HG03103 (cell line): ENCODE measurements at regions not wholly inside any gene's neighbourhood (a gene's known extent, or its start where the extent isn't known, plus 50 kb on each side); places are given as distances from the start of the nearest gene placed in this dataset.
"Not testable (repeated sequence)": the region's sequence is repeated elsewhere in the genome, so short reads cannot be mapped to it uniquely, and the experiment has no call there.

Experiments
- ATAC-seq: cut with Tn5 transposase; IDR thresholded peaks from one replicate; pipeline ENCODE4 v1.9.1; 2021; ENCODE audit warnings: low read depth; ENCODE audit not compliant: unreplicated experiment

- no peak for ATAC-seq
These were observed 1950.2 kb upstream of the LRRTM1 start for GRCh38 chr2:82254728-82255127.

GRCh38 chr2:82246220-82246775 lies 1941.7 kb upstream of the LRRTM1 start:
- no peak for ATAC-seq

- ATAC-seq = no peak
These were observed 1934.6 kb upstream of the LRRTM1 start for GRCh38 chr2:82239176-82239575.

- no peak for ATAC-seq
These were observed 1933.6 kb upstream of the LRRTM1 start for GRCh38 chr2:82237994-82238662.

GRCh38 chr2:82234283-82234874 lies 1929.8 kb upstream of the LRRTM1 start:
- no peak for ATAC-seq

- ATAC-seq = no peak
These were observed 1929.3 kb upstream of the LRRTM1 start for GRCh38 chr2:82233806-82234205.

GRCh38 chr2:82230406-82230805 lies 1925.9 kb upstream of the LRRTM1 start:
- no peak for ATAC-seq

GRCh38 chr2:82226441-82226840 lies 1921.9 kb upstream of the LRRTM1 start:
- ATAC-seq = no peak

- no peak for ATAC-seq
These were observed 1919.9 kb upstream of the LRRTM1 start for GRCh38 chr2:82224301-82224940.

GRCh38 chr2:82215212-82215611 lies 1910.7 kb upstream of the LRRTM1 start:
- ATAC-seq = no peak

- no peak for ATAC-seq
These were observed 1894.9 kb upstream of the LRRTM1 start for GRCh38 chr2:82199493-82199852.

- no peak for ATAC-seq
These were observed 1894.4 kb upstream of the LRRTM1 start for GRCh38 chr2:82198809-82199492.

- ATAC-seq = no peak
These were observed 1877.7 kb upstream of the LRRTM1 start for GRCh38 chr2:82182270-82182669.

- ATAC-seq = not testable (repeated sequence)
These were observed 1870.7 kb upstream of the LRRTM1 start for GRCh38 chr2:82175210-82175609.

- ATAC-seq = no peak
These were observed 1867.9 kb upstream of the LRRTM1 start for GRCh38 chr2:82172483-82172882.

GRCh38 chr2:82169379-82169778 lies 1864.8 kb upstream of the LRRTM1 start:
- ATAC-seq = no peak

GRCh38 chr2:82165377-82165776 lies 1860.8 kb upstream of the LRRTM1 start:
- ATAC-seq = no peak

GRCh38 chr2:82158150-82158549 lies 1853.6 kb upstream of the LRRTM1 start:
- no peak for ATAC-seq

GRCh38 chr2:82155469-82155868 lies 1850.9 kb upstream of the LRRTM1 start:
- no peak for ATAC-seq

- ATAC-seq = no peak
These were observed 1838.8 kb upstream of the LRRTM1 start for GRCh38 chr2:82143343-82143742.

- ATAC-seq = no peak
These were observed 1835.5 kb upstream of the LRRTM1 start for GRCh38 chr2:82139979-82140611.
